H1 (cell line): ENCODE measurements at regions not wholly inside any gene's neighbourhood (a gene's known extent, or its start where the extent isn't known, plus 50 kb on each side); places are given as distances from the start of the nearest gene placed in this dataset.

Source experiments
- CHD1 ChIP-seq: IDR thresholded peaks from 2 replicates; pipeline ENCODE4 v1.6.1; 2012; ENCODE audit warnings: low read depth, low read length, improper control_type of control experiment
- SP4 ChIP-seq: IDR thresholded peaks from 2 replicates; pipeline ENCODE4 v1.6.1; 2012; ENCODE audit warnings: low read length, inconsistent platforms
- TAF7 ChIP-seq: optimal IDR thresholded peaks from 2 replicates; pipeline ENCODE3; 2011; ENCODE audit warnings: low read depth, mild to moderate bottlenecking, inconsistent platforms, low read length, moderate library complexity, borderline replicate concordance
- USF2 ChIP-seq: IDR thresholded peaks from 2 replicates; pipeline ENCODE4 v1.6.1; 2011; ENCODE audit warnings: low read length, improper control_type of control experiment

- TF ChIP-seq CHD1 (no peak), USF2 (no peak), SP4 (no peak), TAF7 (no peak)
Measured at GRCh38 chr11:28833670-28834069, 725.5 kb downstream of the METTL15 start (continued).
